HG03135 (cell line): ENCODE measurements at regions not wholly inside any gene's neighbourhood (a gene's known extent, or its start where the extent isn't known, plus 50 kb on each side); places are given as distances from the start of the nearest gene placed in this dataset.

Source experiments
- ATAC-seq: cut with Tn5 transposase; IDR thresholded peaks from one replicate; pipeline ENCODE4 v1.9.1; 2021; ENCODE audit warnings: mild to moderate bottlenecking, moderate library complexity; ENCODE audit not compliant: unreplicated experiment

GRCh38 chr9:2346277-2346913, 275.2 kb upstream of the VLDLR start:
- no peak for ATAC-seq

- ATAC-seq: no peak
Observed at GRCh38 chr9:2351324-2351723, 270.3 kb upstream of the VLDLR start.

- ATAC-seq: no peak
Observed at GRCh38 chr9:2354216-2354615, 267.4 kb upstream of the VLDLR start.

DNA sequence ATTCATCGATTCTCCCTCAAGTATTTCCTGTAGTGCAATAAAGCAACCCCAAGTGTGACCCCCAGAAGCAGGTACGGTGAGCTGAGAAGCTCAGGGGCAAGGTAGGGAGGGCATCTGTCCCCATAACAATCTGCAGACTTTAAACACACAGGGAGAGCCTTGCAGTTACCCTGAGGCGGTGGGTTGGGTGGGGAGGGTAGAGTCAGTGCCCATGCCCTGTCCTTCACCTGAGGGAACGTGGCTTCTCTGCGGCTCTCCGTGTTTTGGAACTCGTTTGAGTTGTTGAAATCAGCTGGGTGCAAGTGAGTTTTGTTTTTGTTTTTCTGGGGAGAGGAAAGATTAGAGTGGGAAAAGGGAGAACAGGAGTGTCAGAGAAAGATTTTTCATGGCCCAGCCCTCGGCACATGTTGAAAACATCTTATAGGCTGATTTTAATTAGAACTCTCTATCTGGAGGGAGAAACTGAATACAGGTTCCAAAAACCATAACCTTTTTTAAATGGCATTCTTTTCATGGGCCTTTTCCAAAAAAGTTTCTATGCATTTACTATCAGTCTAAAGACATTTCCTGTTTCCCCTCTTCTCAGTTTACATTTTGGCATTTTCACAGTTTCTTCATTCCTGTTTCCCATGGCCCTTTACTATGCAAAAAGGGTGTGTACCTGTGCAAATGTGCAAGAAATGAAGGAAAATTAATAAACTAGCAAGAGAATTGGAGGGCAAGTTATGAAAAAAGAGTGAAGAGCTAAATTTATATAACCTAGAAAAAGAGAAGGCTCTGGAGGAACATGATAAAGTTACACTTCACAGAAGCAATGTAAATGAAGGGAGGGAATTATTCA, 266.5 kb upstream of the VLDLR start:
- ATAC-seq: no peak

DNA sequence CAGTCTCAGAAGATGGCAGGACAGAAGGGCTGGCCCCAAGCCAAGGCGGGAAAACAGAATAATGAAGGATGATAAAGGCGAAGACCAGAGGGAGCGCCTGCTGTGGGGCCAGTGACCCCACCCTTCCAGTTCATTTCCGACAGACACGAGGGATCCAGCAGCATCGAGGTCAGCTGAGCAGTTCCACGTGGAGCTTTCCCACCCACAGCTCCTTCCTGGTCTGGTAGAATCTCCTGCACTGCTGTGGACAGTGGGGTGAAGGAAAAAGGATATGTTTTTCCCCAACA, 265.9 kb upstream of the VLDLR start:
- no peak for ATAC-seq

DNA sequence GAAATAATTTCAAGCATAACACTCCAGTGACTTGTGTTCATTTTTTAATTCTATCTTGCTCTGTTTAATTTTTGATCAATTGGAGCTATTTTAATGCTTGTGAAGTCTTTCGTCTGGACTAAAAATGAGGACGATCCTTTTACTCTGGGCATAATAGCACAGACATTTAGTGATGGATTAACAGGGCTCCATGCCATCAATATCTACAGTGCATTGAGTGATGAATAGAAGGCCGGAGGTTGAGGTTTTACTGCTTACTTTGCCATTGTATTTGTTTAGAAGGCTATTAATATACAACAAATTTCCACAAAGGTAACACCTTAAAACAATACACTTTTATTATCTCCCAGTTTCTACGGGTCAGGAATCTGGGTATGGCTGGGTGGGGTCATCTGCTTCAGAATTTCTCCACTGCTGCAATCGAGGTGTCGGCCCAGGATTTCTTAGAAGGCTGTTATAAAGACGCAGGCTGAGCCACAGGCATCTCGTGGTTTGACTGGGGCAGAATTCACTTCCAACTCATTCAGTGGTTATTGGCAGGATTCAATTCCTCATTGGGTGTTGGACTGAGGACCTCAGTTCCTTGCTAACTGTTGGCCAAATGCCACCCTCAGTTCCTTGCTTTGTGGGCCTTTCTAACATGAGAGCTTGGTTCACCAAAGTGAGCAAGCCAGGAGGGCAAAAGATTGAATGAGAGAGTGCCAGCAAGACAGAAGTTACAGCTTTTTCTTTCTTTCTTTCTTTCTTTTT, 265.4 kb upstream of the VLDLR start:
- ATAC-seq: no peak

- no peak for ATAC-seq
Observed at GRCh38 chr9:2359891-2360471, 261.6 kb upstream of the VLDLR start.

DNA sequence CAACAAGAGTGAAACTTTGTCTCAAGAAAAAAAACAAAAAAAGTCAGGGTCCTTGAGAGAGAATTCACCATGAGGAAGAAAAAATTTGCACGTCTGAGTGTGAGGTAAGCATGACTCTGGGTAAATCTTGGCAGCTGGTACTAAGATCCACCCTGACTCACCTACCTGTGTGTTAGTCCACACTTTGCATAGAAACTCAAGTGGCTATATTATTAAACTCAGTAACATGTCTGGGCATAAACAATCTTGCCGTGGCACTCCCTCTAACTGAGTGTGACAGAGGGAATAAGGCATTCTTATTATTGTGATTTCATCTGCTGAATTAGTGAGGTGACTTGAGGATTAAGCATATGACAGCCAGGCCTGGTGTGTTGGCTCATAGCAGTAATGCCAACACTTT, 259.4 kb upstream of the VLDLR start:
- ATAC-seq: no peak

GRCh38 chr9:2363138-2363745, 258.3 kb upstream of the VLDLR start:
- no peak for ATAC-seq

- ATAC-seq: no peak
Observed at GRCh38 chr9:2363781-2364180, 257.8 kb upstream of the VLDLR start.

- ATAC-seq: no peak
Observed at GRCh38 chr9:2367970-2368369, 253.6 kb upstream of the VLDLR start.

DNA sequence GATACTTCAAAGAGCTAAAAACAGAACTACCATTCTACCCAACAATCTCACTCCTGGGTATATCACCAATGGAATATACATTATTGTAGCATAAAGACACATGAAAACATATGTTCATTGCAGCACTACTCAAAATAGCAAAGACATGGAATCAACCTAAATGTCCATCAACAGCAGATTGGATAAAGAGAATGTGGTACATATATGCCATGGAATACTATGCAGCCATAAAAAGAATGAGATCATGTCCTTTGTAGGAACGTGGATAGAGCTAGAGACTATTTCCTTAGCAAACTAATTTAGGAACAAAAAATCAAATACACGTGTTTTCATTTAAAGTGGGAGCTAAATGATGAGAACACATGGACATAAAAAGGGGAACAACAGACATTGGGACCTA, 247.9 kb upstream of the VLDLR start:
- ATAC-seq: no peak

GRCh38 chr9:2375114-2375513, 246.5 kb upstream of the VLDLR start:
- ATAC-seq: no peak

DNA sequence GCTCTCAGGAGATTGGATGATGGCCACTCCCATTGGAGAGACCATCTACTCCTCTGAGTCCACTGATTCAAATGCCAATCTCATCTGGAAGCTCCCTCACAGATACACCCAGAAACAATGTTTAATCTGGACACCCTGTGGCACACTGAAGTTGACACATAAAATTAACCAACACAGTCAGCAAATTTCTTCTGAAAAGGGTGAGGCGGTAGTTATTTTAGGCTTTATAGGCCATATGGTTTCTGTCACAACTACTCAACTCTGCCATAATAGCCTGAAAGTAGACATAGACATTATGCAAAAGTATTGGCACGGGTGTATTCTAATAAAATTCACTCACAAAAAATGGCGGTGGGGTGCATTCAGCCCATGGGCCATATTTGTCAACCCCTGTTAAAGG, 244.5 kb upstream of the VLDLR start:
- no peak for ATAC-seq

- ATAC-seq: no peak
Observed at GRCh38 chr9:2377834-2378233, 243.8 kb upstream of the VLDLR start.

DNA sequence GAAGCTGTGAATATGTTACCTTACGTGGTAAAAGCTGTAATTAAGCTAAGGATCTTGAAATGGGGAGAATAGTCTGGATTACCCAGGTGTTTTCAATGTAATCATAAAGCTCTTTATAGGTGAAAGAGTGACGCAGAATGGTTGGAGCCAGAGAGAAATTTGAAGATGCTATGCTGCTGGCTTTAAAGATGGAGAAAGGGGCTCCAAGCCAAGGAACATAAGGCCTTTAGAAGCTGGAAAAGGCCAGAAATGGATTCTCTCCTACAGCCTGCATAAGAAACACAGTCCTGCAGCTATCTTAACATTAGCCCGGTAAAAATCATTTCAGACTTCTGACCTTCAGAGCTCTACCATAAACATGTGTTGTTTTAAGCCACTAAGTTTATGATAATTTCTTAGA, 243.3 kb upstream of the VLDLR start:
- no peak for ATAC-seq

GRCh38 chr9:2378816-2379215, 242.8 kb upstream of the VLDLR start:
- ATAC-seq: no peak

DNA sequence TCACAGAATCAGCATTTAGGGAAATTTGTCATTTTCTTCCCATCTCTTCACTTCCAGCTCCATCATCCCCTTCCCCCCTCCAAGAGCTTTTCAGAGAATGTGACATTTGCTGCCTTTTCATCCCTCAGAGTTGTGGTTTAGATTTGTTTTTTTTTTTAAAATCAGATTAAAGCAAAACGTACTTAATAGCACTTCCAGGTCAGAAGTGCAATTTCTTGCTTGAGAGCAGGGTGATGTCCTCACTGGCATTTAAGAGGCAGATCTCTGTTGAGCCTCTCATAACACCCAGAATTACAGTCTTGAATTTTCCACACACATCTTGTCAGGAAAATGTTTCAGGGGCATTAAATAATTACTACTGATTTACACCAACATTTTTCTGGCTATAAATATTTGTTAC, 236.8 kb upstream of the VLDLR start:
- ATAC-seq: no peak

DNA sequence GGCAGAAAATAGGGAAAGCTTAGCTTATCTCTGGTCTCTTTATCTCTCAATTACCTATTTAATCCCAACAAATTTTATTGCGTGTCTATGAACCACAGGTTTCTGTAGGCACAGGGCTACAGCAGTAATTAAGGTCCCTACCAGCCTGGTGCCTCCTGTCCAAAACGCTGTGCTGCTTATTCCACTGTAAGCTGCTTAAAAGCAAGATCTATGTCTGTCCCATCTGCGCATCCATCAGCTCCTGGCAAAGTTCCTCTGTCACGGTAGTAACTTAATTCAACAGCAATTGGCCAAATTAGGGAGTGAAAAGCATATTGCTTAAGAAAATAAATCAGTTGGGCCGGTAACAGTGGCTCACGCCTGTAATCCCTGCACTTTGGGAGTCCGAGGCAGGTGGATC, 235.8 kb upstream of the VLDLR start:
- no peak for ATAC-seq

- no peak for ATAC-seq
Observed at GRCh38 chr9:2386566-2386965, 235.0 kb upstream of the VLDLR start.

DNA sequence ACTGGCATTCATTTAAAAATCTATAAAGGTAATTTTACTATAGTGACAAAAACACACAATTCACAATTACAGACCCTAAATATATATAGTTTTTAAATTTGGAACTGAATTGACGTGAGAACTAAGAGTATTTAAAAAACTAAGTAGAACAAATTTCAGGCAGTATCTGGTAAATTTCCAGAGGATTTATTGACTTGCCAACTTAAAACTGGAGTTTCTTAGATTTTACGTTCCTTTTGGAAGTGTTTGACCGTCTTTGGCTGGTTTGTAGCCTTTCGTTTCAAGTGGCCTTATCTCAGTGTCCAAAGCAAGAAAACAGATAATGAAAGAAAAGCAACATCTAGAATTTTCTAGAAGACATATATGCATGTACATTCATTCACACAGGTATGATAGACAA, 234.4 kb upstream of the VLDLR start:
- ATAC-seq: no peak
